IMR-90 (cell line): ENCODE measurements at regions not wholly inside any gene's neighbourhood (a gene's known extent, or its start where the extent isn't known, plus 50 kb on each side); places are given as distances from the start of the nearest gene placed in this dataset.
"Not testable (repeated sequence)": the region's sequence is repeated elsewhere in the genome, so short reads cannot be mapped to it uniquely, and the experiment has no call there.

Source experiments
- ATAC-seq: fragments of 200-7000 bp; cut with Tn5 transposase; 2 replicates; pipeline ENCODE4 v1.9.1; 2020; ENCODE audit warnings: low read depth, mild to moderate bottlenecking, moderate library complexity
- BruUV-seq: library from RNA; stranded (reverse); fragments of 400-500 nt; replicated peaks from 2 replicates; lab custom pipeline; 2021; lab: Mats Ljungman, UMichigan
- CTCF ChIA-PET: fragments of 300-600 bp; formaldehyde crosslinking; extraction: SDS; loops from one replicate; lab custom pipeline; 2021; ENCODE audit warnings: antibody characterized with exemption; lab: Yijun Ruan, JAX
- POLR2A ChIA-PET: fragments of 300-600 bp; sonication (Branson Sonifier 250); formaldehyde crosslinking; loops from one replicate; lab custom pipeline; 2022; ENCODE audit warnings: antibody characterized with exemption; ENCODE audit not compliant: unreplicated experiment; lab: Charles Lee
- DNase-seq: peaks from one replicate; pipeline ENCODE4 v3.0.0; 2013
- H2AFZ ChIP-seq: replicated peaks from 2 replicates; pipeline ENCODE3; 2013; ENCODE audit warnings: low read length, mild to moderate bottlenecking; ENCODE audit not compliant: poor library complexity
- H2AK5ac ChIP-seq: 2 replicates; pipeline ENCODE4 v1.6.1; 2013; ENCODE audit warnings: low read depth, low read length, inconsistent platforms
- H2AK9ac ChIP-seq: replicated peaks from 2 replicates; pipeline ENCODE3; 2013; ENCODE audit warnings: mild to moderate bottlenecking, low read depth, low read length, moderate library complexity; ENCODE audit not compliant: poor library complexity
- H2BK120ac ChIP-seq: 2 replicates; pipeline ENCODE4 v1.6.1; 2013; ENCODE audit warnings: low read depth, low read length, inconsistent platforms
- H2BK15ac ChIP-seq: 3 replicates; pipeline ENCODE4 v1.6.1; 2013; ENCODE audit warnings: low read depth, low read length, inconsistent platforms
- H2BK20ac ChIP-seq: 2 replicates; pipeline ENCODE4 v1.6.1; 2013; ENCODE audit warnings: low read depth, mild to moderate bottlenecking, inconsistent platforms, low read length, moderate library complexity
- H2BK5ac ChIP-seq: 2 replicates; pipeline ENCODE4 v1.6.1; 2013; ENCODE audit warnings: mild to moderate bottlenecking, low read depth, low read length, inconsistent platforms; ENCODE audit not compliant: poor library complexity, severe bottlenecking
- H3K14ac ChIP-seq: replicated peaks from 2 replicates; pipeline ENCODE4 v1.6.1; 2013; ENCODE audit warnings: low read depth, low read length, inconsistent platforms
- H3K18ac ChIP-seq: 2 replicates; pipeline ENCODE4 v1.6.1; 2013; ENCODE audit warnings: low read depth, low read length, control low read depth
- H3K23ac ChIP-seq: 2 replicates; pipeline ENCODE4 v1.6.1; 2013; ENCODE audit warnings: low read depth, low read length, inconsistent platforms
- H3K27ac ChIP-seq: 2 replicates; pipeline ENCODE4 v1.5.1; 2013; ENCODE audit warnings: mild to moderate bottlenecking, control low read depth, low read length; ENCODE audit not compliant: insufficient read depth
- H3K27me3 ChIP-seq: 2 replicates; pipeline ENCODE4 v1.6.1; 2013; ENCODE audit warnings: low read length; ENCODE audit not compliant: control insufficient read depth, insufficient read depth
- H3K36me3 ChIP-seq: 2 replicates; pipeline ENCODE4 v1.6.1; 2013; ENCODE audit warnings: low read length, mixed read lengths; ENCODE audit not compliant: control insufficient read depth, insufficient read depth
- H3K4ac ChIP-seq: 2 replicates; pipeline ENCODE4 v1.6.1; 2013; ENCODE audit warnings: low read depth, low read length, inconsistent platforms
- H3K4me1 ChIP-seq: 2 replicates; pipeline ENCODE4 v1.6.1; 2013; ENCODE audit warnings: low read length, mixed read lengths; ENCODE audit not compliant: control insufficient read depth, insufficient read depth
- H3K4me2 ChIP-seq: 2 replicates; pipeline ENCODE4 v1.6.1; 2013; ENCODE audit warnings: low read depth, mild to moderate bottlenecking, control low read depth, low read length, moderate library complexity
- H3K4me3 ChIP-seq: 2 replicates; pipeline ENCODE4 v1.5.1; 2013; ENCODE audit warnings: low read depth, mild to moderate bottlenecking, control low read depth, low read length, moderate library complexity; ENCODE audit not compliant: insufficient read depth
- H3K56ac ChIP-seq: 2 replicates; pipeline ENCODE4 v1.6.1; 2013; ENCODE audit warnings: low read length, inconsistent platforms; ENCODE audit not compliant: insufficient read depth; ENCODE audit errors: extremely low read depth
- H3K79me1 ChIP-seq, 2 experiments: 2 replicates each; pipeline ENCODE4 v1.6.1; 2013; ENCODE audit warnings: low read length in 2 of 2, inconsistent platforms in 1 of 2, low read depth in 1 of 2
- H3K9ac ChIP-seq: 2 replicates; pipeline ENCODE4 v1.6.1; 2013; ENCODE audit warnings: low read depth, low read length, control low read depth
- H3K9me1 ChIP-seq: 2 replicates; pipeline ENCODE4 v1.6.1; 2013; ENCODE audit warnings: low read length, inconsistent platforms; ENCODE audit not compliant: insufficient read depth
- H3K9me3 ChIP-seq: 2 replicates; pipeline ENCODE4 v1.6.1; 2013; ENCODE audit warnings: low read length; ENCODE audit not compliant: control insufficient read depth, insufficient read depth
- H4K20me1 ChIP-seq: 2 replicates; pipeline ENCODE4 v1.6.1; 2013; ENCODE audit warnings: low read length, inconsistent platforms; ENCODE audit not compliant: insufficient read depth
- H4K5ac ChIP-seq: 2 replicates; pipeline ENCODE4 v1.6.1; 2013; ENCODE audit warnings: mild to moderate bottlenecking, low read depth, low read length, control low read depth
- H4K8ac ChIP-seq, 2 experiments: 2 replicates each; pipeline ENCODE4 v1.6.1; 2013; ENCODE audit warnings: low read depth in 2 of 2, low read length in 2 of 2, control low read depth in 1 of 2, inconsistent platforms in 1 of 2
- H4K91ac ChIP-seq: 2 replicates; pipeline ENCODE4 v1.6.1; 2013; ENCODE audit warnings: low read depth, low read length, inconsistent platforms; ENCODE audit not compliant: insufficient read depth
- WGBS, 2 experiments: methylation state at CpG; one replicate each; pipeline versions ENCODE4 v1.1.5 to v1.1.7; 2013; ENCODE audit warnings: missing lambda C conversion rate in 2 of 2; ENCODE audit not compliant: insufficient read length in 1 of 2; ENCODE audit errors: extremely low coverage in 2 of 2; 5-methylcytosine and 5-hydroxymethylcytosine counted together
- dilution Hi-C: fragments of 300-500 bp; cut with HindIII; formaldehyde crosslinking; loops from one replicate; pipeline ENCODE4 v1.14.3; 2018; ENCODE audit warnings: low sequenced_read_pairs; ENCODE audit not compliant: unreplicated experiment
- in situ Hi-C: fragments of 300-500 bp; cut with MboI; formaldehyde crosslinking; loops from 3 replicates; pipeline ENCODE4 v1.14.3; 2019; ENCODE audit warnings: low sequenced_read_pairs, inconsistent platforms, mixed read lengths
- intact Hi-C: fragments of 100-400 bp; cut with micrococcal nuclease; formaldehyde crosslinking; loops from 2 replicates; pipeline ENCODE4 v1.10.0; 2022

GRCh38 chrX:51262271-51262670 lies 70.4 kb upstream of the NUDT10 start:
- in situ Hi-C loops, CTCF ChIA-PET, ATAC-seq, H2BK15ac ChIP-seq, H4K8ac ChIP-seq, intact Hi-C loops, H3K14ac ChIP-seq, H2AFZ ChIP-seq, H2BK20ac ChIP-seq, H2AK5ac ChIP-seq, H3K27me3 ChIP-seq, H4K20me1 ChIP-seq, H3K9me1 ChIP-seq, H4K91ac ChIP-seq, H2BK5ac ChIP-seq, H3K4me1 ChIP-seq, H3K18ac ChIP-seq, H3K27ac ChIP-seq, H4K5ac ChIP-seq, H2BK120ac ChIP-seq, H2AK9ac ChIP-seq, DNase-seq, H3K9ac ChIP-seq, H3K79me1 ChIP-seq, H3K23ac ChIP-seq, H3K4me2 ChIP-seq, H3K4me3 ChIP-seq, dilution Hi-C loops, H3K36me3 ChIP-seq, BruUV-seq, POLR2A ChIA-PET, H3K56ac ChIP-seq, H3K4ac ChIP-seq, H3K9me3 ChIP-seq: not testable (repeated sequence)
- WGBS, 2 experiments: 33% methylated on average over 1 of the region's 13 CpGs; no CpG with 5 or more reads in 1 of the 2 experiments
